HG03565 (cell line): ENCODE measurements at regions not wholly inside any gene's neighbourhood (a gene's known extent, or its start where the extent isn't known, plus 50 kb on each side); places are given as distances from the start of the nearest gene placed in this dataset.
"Not testable (repeated sequence)": the region's sequence is repeated elsewhere in the genome, so short reads cannot be mapped to it uniquely, and the experiment has no call there.

Experiments
- ATAC-seq: cut with Tn5 transposase; IDR thresholded peaks from one replicate; pipeline ENCODE4 v1.9.1; 2021; ENCODE audit warnings: mild to moderate bottlenecking, moderate library complexity; ENCODE audit not compliant: unreplicated experiment

DNA sequence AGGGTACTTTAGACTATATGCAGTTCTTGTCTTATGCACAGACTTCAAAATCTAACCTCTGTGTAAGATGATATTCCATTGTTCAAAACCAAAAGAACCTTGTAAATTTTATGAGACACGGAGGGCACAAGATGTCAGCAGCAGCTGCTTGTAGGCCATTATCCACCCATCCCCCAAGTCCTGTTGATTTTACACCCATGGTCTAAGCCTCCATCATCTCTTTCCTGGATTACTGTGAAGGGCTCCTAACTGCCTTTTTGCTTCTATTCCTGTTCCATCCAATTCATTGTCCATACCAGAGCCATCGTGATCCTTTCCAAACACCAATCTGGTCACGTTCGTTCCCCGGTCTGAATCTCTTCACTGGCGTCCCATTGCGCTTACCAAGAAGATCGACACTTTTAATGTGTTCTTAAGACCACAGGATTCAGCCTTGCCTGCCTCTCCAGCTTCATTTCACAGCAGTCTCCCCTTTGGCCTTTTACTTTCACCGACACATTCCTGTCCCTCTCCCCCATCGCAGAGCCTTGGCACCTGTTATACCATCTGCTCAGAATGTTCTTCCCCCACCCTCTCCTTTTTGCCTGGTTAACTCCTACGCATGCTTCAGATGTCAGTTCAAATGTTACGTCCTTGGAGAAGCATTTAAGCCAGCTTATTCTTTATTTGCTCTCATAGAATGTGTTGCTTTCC, 107.3 kb upstream of the POU3F1 start:
- no peak for ATAC-seq

DNA sequence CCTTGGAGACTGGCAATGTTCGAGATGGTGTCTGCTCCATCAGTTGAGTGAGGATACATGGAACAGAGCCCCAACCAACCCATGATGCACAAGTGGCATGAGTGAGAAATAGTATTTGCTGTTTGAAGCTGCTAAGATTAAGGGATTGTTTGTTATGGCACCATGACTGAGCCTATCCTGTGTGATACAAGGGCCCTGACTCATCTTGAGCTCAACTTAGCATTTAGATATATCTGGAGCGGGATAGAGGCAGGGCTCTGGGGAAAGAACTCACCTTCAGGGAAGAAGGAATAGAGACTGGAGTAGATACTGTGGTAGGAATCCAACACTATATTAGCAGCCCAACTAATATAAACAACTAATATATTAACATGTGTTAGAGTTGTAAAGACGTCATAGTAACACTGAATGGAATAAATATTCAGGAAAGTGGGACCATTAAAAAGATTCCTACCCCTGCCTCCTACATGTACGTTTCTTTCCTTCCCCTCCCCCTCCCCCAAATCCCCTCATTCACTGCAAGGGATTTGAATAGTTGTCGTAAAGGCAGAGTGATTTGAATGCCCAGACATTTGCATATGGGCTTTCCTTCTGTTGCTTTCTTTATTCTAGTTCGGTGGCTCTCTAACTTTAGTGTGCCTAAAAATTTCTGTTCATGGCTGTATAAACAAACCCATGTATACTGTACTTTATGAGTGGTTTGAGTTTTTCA, 106.6 kb upstream of the POU3F1 start:
- no peak for ATAC-seq

DNA sequence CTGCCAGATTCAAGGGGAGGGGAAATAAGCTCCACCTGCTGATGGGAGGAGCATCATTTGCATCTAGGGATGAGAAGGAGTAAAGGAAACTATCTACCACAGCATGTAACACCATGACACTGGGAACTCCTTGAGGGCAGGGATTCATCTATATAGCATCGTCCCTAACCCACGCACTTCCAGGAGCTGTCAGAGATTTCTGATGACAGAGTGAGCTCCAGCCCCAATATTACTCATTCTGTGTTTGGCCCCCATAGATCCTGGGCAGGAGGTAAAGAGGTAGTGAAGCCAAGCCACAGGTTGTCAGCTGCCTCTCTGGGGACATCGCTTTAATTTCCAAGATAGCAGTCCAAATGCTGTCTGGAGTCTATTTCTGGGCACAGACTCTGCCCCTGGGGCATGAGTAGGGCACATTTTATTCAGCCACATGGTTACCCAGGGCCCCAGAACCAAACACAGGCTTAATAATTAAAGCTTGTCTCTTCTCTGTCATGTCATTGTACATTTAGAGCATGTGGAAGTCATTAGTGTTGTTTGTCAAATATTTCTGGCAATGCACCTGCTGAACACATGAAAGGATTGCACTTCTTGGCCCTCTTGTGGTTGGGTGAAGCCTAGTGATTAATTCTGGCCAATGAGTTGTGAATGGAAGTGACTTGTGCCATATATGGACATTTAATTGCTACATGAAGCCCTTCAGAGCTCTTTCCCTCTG, 105.9 kb upstream of the POU3F1 start:
- ATAC-seq = no peak

DNA sequence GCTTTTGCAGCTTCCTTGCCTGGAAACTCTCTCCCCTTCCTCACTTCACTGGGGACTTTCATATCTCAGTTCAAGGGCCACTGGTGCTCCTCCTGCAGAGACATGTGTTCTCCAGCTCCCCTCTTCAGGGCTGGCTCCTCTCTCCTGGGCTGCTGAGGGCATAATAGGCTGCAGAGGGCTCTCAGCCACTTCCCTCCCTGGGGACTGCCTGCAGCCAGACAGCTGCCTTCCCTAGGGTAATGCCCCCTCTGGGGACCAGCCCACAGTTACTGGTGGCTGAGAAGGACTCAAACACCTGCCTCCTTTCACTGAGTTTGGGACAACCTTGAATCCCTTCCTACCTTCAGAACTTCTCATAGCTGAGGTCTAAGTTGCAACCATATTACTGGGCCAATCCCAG, 104.8 kb upstream of the POU3F1 start:
- no peak for ATAC-seq

DNA sequence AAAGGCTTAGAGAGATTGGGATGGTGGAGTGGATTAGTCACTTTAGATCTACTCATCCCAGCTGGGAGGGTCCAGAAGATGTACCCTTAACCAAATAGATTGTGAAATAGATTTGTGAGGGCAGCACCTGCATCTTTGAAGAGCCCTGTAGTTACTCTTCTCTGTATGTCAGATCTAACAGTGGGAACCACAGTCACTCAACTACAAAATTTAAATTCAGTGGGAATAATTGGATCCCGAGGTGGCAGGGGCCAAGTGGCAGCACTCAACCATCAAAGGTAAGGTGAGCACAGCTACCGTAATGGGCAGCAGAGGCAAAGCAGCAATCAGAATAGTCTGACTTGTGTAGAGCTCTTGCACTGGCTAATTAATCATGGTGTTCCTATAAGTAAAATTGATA, 99.5 kb upstream of the POU3F1 start:
- not testable (repeated sequence) for ATAC-seq

DNA sequence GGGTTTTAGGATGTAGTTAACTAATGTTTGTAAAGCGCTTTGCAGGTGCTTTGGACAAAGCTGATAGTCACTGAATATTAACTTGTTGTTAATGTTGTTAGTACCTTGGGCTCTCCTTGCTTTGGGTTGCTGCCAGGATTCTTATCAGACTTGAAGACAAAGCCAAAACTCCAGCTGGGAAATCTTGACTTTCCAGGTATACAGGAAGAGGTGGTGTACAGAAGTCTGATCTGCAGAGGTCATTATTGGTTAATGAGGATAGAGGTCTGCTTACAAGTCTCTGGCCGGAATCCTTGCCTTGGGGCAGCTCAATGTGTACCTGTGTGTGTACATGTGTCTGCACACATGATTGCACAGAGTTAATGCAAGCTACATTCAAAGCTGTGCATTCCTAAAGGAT, 96.0 kb upstream of the POU3F1 start:
- no peak for ATAC-seq

DNA sequence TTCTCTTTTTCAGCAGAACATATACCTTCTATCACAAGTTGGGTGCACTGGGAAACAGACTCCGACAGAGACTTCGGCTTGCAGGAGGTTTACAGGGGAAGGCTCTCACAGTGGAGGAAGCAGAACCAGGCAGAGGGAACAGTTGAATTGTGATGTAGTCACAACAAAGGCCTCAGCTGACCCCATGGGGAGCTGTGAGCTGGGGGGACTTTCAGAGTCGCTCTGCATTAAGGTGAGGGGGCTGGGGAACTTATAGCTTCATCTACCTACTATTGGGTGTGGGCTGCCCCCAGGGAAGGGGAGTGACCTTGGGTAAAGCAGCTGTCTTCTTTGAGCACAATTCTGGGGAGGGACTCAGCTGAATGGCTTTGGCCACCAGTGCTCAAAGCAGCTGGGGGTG, 94.9 kb upstream of the POU3F1 start:
- no peak for ATAC-seq

DNA sequence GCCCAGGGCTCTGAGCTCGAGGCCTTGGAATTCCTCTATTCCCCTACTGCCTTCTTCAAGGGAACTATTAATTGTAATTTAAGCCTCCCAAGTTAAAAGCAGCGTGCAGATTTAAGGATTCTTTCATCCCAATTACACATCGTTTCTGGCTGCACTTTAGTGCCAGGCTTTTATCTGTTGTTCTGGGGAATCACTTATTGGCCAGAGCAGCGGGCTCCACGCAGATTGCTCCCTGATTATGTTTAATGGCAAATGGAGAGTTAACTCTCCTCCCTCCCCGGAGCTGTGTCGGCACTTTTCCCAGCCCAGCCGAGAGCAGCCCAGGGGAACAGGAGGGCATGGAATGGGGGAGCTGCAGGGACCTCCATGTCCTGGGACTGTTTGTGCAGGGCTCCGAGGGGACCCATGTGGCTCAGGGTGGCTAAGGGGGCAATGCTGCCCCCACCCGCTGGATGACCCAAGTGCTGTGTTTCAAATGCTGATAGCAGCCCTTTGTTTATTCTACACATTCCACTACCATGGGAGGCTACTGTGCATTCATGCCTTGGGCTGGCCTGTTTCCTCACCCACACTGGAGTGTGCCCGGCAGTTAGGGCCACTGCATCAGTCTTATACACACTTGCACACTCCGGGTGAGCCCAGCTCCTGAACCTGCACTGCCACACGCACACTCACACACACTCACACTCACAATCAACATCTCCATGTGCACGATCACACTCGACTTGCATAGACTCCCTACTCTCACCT, 93.3 kb upstream of the POU3F1 start:
- no peak for ATAC-seq

DNA sequence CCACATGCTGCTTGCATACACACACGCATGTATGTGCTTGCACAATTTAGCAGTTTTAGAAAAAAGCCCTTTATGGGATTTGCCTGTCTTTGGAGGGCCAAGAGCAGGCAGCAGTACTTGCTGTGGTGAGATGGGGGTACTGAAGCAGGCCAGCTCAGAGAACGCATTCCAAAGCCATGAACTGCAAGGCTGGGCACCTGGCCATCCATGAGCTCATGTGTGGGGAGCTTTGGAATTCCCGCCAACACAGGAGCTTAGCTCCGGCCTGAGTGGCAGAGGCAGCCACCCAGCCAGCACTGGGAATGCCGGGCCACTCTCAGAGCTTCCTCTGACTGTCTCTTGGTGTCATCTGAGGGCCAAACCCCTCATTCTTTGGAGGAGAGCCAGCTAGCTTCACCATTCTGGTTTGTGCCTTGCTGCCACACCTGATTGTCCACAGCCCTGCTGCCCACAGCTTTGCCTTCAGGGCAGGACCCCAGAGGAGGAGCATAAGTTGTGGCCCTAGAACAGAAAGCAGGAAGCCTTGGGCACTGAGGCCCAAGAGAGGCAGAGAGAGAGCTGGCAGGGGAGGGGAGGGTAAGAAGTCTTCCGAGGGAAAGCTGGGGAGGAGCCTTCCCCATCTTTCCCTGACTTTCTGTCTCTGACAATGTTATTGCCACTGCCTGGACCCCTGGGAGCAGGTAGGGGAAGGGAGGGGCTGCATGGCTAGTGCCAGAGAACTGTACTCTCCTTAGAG, 92.1 kb upstream of the POU3F1 start:
- ATAC-seq = no peak

DNA sequence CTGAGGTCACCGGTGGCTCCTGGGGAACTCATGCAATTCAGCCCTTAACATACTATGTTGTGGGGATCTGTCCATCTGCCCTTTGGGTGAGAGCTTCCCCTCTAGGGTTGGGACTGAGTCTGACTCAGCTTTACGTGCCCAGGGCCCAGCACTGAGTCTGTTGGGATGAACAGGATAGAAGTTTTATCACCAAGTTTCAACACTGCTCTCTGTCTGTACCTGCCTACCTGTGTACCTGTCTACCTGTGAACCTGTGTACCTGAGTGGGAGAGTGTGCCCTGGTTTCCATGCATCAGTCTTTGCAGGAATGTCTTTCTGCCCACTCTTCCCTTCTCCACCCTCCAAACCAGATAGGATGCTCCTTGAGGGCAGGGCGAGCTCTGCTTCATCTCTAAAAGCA, 90.6 kb upstream of the POU3F1 start:
- no peak for ATAC-seq

DNA sequence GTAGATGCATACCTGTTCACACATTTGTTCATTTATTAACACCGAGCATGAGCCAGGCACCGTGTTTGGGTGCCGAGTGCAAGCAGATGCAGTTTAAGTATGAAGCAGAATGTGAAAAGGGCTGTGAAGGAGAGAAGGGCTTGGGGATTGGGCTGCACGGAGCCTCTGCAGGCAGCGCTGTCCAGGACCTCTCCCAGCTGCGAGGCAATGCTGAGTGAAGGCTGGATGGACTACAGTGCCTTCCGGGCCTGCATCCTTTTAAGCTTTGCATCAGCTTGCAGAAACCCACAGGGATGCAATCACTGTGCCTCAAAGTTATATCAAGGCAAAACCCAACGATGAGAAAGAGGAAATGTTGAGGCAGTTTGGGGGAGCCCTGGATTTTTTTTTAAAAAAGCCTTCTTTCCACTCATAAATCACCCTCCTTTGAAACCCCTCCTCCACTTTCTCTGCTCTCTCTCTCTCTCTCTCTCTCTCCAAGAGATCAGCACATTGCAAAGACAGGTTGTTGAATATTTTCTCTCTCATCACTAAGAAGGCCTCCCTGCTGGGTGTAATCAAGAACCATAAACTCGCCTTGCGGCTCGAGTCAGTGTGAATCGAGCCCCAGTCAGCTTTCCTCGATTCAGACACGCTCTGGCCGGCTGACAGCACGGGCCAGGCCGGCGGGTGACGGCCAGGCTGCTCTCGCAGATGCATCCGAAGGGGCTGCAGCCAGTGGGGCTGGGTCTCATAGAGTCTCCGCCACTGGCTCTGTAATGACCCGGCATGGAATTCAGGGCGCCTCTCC, 89.2 kb upstream of the POU3F1 start:
- ATAC-seq = no peak

DNA sequence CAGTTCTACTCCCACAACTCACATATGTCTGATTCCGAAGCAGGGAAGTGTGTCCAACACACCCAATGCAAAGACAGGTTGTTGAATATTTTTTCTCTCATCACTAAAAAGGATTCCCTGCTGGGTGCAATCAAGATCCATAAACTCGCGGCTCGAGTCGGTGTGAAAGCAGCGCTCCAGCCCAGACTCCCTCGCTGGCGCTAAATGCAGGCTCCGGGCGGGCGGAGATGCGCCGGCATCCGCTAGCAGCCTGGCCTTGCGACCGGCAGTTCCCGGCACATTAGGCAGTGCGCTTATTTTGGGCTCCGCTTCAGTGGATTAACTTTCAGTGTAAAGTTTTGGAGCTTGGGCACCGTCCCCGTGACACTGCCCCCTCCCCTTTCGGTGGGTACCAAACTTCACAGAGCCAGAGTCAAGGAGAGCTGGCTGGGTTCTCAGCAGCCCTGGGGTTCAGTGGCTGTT, 87.7 kb upstream of the POU3F1 start:
- no peak for ATAC-seq

DNA sequence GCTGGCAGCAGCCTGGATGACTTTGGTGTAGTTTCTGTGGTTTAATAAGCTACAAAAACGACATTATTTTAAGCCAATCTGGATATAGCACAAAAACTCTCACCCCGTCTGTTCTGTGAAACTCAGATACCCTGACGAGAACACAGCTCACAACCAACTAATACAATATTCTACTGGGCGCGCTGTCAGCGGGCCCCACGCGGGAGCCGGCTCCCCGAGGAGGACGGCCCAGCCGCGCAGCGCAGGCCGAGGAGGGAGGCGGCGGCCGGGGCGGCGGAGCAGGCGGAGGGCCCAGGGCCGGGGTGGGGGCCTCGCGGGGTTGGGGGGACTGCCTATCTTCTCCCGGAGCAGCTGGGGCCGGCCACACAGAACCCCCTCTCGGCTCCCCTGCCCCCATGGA, 87.2 kb upstream of the POU3F1 start:
- no peak for ATAC-seq

DNA sequence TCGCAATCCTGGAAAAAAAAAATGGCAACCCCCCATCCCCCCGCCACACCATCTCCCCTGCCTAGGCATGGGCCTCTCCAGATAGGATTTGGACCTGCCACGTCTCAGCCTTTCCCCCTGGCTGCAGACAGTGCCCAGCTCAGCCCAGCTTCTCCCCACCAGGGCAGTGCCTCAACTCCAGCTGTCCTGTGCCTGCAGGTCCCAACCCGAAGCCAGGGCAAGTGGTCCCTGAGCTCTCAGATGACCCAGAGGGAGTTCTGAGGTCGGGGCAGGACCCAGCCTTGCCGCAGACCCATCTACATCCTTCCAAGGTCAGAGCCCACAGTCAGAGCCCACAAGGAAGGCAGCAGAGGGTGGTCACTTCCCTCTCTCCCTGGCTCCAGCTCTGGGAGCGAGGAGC, 86.7 kb upstream of the POU3F1 start:
- no peak for ATAC-seq

DNA sequence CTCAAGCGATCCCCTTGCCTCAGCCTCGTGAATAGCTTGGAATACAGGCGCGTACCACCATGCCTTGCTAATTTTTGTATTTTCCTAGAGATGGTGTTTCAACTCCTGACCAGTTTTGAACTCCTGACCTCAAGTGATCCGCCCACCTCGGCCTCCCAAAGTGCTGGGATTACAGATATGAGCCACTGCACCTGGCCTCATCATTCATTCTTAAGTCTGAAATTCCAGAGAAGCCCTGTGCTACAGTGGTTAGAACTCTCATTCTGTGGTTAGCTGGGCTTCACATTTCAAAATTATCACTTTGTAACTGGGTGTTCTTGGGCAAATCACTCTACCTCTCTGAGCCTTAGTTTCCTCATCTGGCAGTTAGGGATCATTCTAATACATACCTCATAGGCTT, 86.1 kb upstream of the POU3F1 start:
- ATAC-seq = no peak

DNA sequence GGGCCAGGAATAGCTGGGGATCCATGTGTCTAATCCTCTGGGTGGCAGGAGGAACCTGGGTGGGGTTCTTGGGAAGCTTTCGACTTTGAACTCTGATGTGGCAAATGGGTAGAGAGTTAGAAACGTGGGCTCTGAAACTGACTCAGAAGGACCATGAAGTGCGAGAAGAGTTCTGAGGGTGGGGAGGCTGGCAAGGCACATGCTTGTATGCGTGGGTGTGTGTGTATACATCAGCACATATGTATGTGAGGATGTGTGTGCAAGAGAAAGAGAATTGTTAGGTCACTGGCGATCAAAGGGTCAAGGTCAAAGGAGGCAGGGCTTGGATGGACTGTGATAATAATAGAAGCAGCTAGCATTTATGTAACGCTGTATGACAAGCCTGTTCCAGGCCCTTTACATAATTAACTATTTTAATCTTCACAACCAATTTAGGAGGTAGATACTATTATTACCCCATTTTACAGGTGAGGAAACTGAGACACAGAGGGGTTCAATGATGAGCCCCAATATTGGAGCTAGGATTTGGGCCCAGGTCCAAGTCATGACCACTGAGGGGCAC, 84.5 kb upstream of the POU3F1 start:
- no peak for ATAC-seq

DNA sequence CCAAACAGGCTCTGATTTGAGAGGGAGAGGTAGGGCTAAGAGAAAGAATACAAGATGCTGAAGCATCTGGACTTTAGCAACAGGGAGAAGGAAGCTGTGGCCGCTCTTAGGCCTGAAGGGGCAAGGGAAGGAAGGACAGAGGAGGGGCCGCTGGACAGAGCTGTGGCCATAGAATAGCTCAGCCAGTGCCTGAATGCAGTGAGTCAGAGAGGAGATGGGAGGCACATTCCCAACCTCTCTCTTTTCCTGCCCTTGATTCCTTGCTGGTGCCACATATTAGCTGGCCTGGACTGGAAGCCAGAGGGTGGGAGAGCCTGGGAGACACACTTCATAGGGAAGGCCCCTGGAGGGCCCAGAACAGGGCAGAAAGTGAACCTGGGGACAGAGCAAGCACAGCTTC, 83.4 kb upstream of the POU3F1 start:
- ATAC-seq = no peak

DNA sequence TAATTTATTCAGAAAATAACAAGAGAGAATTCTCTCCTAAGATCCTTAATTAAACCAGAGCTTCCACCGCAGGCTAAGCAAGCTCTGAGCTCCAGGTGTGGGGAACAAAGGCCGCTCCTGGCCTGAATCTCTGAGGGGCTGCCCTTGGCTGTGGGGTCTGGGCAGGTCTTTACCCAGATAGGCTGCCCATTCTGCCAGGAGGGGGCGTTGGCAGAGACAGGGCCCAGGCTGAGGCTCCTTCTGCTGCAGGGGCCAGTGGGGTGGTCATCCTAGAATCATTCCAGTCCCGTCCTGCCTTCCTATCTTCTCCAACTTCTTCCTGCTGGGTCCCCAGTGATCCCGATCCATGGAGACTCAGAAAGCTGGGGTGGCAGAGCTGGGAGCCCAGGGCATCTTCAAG, 82.9 kb upstream of the POU3F1 start:
- no peak for ATAC-seq

DNA sequence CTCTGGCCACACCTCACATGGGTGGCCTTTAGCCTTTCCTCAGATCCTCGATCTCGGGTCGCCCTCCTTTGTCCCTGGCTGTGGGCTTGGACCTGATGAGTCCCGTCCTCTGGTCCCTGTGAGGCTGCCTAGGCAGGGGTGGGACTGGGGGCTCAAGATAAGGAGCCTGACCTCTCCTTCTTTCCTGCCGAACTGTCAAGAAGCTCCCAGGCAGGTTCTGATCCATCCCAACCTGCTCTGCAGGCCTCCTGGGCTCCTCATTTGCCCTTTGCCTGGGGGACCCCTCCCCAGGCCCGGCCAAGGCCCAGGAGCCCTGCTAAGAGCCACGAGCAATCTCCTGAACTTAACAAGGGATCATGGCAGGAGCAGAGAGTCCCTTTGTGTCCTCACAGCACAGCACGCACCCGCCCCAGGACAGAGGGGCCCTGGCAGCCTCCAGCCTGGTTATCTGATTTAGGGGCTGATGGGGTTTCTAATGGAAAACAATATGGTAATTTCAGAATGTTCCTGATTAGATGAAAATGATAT, 82.4 kb upstream of the POU3F1 start:
- ATAC-seq = no peak
